SK-N-SH treated with all-trans-retinoic acid at 6 μM for 48 hours (cell line): ENCODE measurements at regions not wholly inside any gene's neighbourhood (a gene's known extent, or its start where the extent isn't known, plus 50 kb on each side); places are given as distances from the start of the nearest gene placed in this dataset.

Source experiments
- ARNTL ChIP-seq: fragments of 450-650 bp; formaldehyde crosslinking; IDR thresholded peaks from 2 replicates; pipeline ENCODE4 v1.5.0; 2020; ENCODE audit warnings: low read depth, mild to moderate bottlenecking, moderate library complexity, borderline replicate concordance
- BACH2 ChIP-seq: fragments of 250-450 bp; sonication (Bioruptor Pico); IDR thresholded peaks from 2 replicates; pipeline ENCODE4 v1.9.0; 2021; ENCODE audit warnings: mild to moderate bottlenecking, borderline replicate concordance
- CREB5 ChIP-seq: fragments of 250-450 bp; sonication (Bioruptor Pico); IDR thresholded peaks from 2 replicates; pipeline ENCODE4 v1.5.1; 2020; ENCODE audit warnings: low read depth, mild to moderate bottlenecking, moderate library complexity
- OSR1 ChIP-seq: fragments of 250-450 bp; sonication (Bioruptor Pico); IDR thresholded peaks from 2 replicates; pipeline ENCODE4 v1.8.0; 2022; ENCODE audit warnings: moderate library complexity, mild to moderate bottlenecking, inconsistent platforms
- PATZ1 ChIP-seq: fragments of 250-450 bp; sonication (Bioruptor Pico); IDR thresholded peaks from 2 replicates; pipeline ENCODE4 v1.8.0; 2020; ENCODE audit warnings: mild to moderate bottlenecking, moderate library complexity, borderline replicate concordance
- PPARA ChIP-seq: fragments of 250-450 bp; sonication (Bioruptor Pico); IDR thresholded peaks from 2 replicates; pipeline ENCODE4 v1.5.0; 2020; ENCODE audit warnings: mild to moderate bottlenecking, borderline replicate concordance
- RARB ChIP-seq: fragments of 250-450 bp; sonication (Bioruptor Pico); IDR thresholded peaks from 2 replicates; pipeline ENCODE4 v1.8.0; 2021; ENCODE audit warnings: mild to moderate bottlenecking, moderate library complexity
- SNAI2 ChIP-seq: fragments of 250-450 bp; sonication (Bioruptor Pico); IDR thresholded peaks from 2 replicates; pipeline ENCODE4 v1.5.0; 2020; ENCODE audit warnings: mild to moderate bottlenecking, moderate library complexity
- TCF4 ChIP-seq: fragments of 250-450 bp; sonication (Bioruptor Pico); IDR thresholded peaks from 2 replicates; pipeline ENCODE4 v1.8.0; 2021; ENCODE audit warnings: mild to moderate bottlenecking, moderate library complexity, borderline replicate concordance
- TOX ChIP-seq: fragments of 250-450 bp; sonication (Bioruptor Pico); IDR thresholded peaks from 2 replicates; pipeline ENCODE4 v1.8.0; 2021; ENCODE audit warnings: mild to moderate bottlenecking, moderate library complexity, borderline replicate concordance
- ZFP3 ChIP-seq: fragments of 250-450 bp; sonication (Bioruptor Pico); IDR thresholded peaks from 2 replicates; pipeline ENCODE4 v1.5.0; 2020; ENCODE audit warnings: mild to moderate bottlenecking, moderate library complexity
- ZNF8 ChIP-seq: fragments of 450-650 bp; formaldehyde crosslinking; IDR thresholded peaks from 2 replicates; pipeline ENCODE4 v1.5.0; 2020; ENCODE audit warnings: mild to moderate bottlenecking, moderate library complexity
- TF ChIP-seq, protein P1 (sequence below): fragments of 250-450 bp; sonication (Bioruptor Pico); IDR thresholded peaks from 2 replicates; pipeline ENCODE4 v1.5.0; 2020; ENCODE audit warnings: mild to moderate bottlenecking, moderate library complexity

DNA sequence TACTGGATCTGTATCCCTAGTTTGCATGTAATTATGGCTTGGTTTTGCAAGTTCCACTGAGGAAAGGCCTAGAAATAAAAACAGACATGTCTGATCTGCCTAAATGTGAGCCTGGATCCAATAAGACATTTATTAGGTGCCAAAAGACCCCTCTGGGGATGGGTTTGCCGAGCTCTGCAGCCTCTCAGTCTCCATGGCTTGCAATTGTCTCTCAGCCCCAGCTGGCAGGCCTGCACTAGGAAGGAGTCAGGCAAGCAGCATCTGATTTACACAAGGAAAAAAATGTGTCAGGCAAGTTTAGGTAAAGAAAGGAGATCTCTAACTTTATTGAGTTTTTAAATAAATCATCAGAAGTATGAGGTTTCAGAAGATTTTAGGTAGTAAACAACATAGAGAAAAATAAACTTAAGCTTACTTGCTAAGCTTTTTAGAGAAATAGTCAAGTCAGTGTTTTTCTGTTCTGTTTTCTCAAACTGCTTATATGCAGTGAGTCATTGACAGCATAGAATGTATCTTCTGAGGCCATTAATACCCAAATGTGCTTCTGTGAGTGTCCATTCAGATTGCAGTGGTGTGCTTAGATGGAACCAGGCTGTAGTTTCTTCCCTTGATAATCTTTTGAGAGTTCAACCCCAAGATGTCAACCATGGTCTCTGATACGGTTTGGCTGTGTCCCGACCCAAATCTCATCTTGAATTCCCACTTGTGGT is 121.0 kb downstream of the FHL5 start:
- TF ChIP-seq TOX (CRISPR knock-in tag) (no peak), SNAI2 (CRISPR knock-in tag) (no peak), RARB (CRISPR knock-in tag) (no peak), PATZ1 (CRISPR knock-in tag) (no peak), OSR1 (CRISPR knock-in tag) (no peak), BACH2 (CRISPR knock-in tag) (no peak), ZNF8 (CRISPR knock-in tag) (no peak), CREB5 (no peak), ZFP3 (CRISPR knock-in tag) (no peak), TCF4 (CRISPR knock-in tag) (no peak), PPARA (CRISPR knock-in tag) (no peak), ARNTL (CRISPR knock-in tag) (no peak)
- TF ChIP-seq, protein P1, sequence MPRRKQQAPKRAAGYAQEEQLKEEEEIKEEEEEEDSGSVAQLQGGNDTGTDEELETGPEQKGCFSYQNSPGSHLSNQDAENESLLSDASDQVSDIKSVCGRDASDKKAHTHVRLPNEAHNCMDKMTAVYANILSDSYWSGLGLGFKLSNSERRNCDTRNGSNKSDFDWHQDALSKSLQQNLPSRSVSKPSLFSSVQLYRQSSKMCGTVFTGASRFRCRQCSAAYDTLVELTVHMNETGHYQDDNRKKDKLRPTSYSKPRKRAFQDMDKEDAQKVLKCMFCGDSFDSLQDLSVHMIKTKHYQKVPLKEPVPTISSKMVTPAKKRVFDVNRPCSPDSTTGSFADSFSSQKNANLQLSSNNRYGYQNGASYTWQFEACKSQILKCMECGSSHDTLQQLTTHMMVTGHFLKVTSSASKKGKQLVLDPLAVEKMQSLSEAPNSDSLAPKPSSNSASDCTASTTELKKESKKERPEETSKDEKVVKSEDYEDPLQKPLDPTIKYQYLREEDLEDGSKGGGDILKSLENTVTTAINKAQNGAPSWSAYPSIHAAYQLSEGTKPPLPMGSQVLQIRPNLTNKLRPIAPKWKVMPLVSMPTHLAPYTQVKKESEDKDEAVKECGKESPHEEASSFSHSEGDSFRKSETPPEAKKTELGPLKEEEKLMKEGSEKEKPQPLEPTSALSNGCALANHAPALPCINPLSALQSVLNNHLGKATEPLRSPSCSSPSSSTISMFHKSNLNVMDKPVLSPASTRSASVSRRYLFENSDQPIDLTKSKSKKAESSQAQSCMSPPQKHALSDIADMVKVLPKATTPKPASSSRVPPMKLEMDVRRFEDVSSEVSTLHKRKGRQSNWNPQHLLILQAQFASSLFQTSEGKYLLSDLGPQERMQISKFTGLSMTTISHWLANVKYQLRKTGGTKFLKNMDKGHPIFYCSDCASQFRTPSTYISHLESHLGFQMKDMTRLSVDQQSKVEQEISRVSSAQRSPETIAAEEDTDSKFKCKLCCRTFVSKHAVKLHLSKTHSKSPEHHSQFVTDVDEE (CRISPR knock-in tag) = no peak
